SW480 (cell line): ENCODE measurements at regions not wholly inside any gene's neighbourhood (a gene's known extent, or its start where the extent isn't known, plus 50 kb on each side); places are given as distances from the start of the nearest gene placed in this dataset.
"Not testable (repeated sequence)": the region's sequence is repeated elsewhere in the genome, so short reads cannot be mapped to it uniquely, and the experiment has no call there.

Experiments used
- DNase-seq: peaks from one replicate; pipeline ENCODE4 v3.0.0-alpha.2; 2016; ENCODE audit warnings: low spot score

GRCh38 chr7:145464287-145464686 is 628.4 kb upstream of the TPK1 start:
- no peak for DNase-seq

DNA sequence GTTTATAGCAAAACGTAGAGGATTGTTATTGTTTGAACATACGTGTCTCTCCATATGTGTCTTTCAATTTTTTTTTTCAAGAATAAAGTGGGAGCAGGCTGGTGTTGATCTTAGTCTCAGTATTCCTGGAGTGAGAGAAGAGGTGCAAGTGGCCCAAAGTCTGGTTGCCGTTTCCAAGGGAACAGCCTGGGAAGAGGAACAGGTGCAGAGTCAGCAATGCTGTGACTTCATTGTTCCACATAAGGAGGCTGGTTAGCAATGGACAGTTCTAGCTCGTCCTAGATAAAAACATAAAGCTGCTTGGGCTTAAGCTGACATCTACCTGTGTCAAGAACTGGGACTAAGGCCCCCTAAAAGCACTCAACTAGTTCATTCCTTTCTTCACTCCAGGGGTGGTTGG is 626.6 kb upstream of the TPK1 start:
- no peak for DNase-seq

- no peak for DNase-seq
Measured at GRCh38 chr7:145434811-145435210, 599.0 kb upstream of the TPK1 start.

DNA sequence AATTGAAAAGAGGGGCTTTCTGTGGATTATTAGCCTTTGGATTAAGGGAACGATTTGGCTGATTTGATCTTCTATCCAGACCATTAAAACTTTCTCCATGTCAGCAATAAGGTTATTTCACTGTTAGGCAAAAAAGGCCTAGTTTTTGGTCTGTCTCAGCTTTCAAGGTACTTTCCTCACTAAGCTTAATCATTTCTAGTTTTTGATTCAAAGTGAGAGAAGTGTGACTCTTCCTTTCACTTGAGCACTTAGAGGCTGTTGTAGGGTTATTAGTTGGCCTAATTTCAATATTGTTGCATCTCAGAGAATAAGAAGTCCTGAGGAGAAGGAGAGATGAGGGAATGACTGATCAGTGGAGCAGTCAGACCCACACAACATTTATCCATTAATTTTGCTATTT is 596.0 kb upstream of the TPK1 start:
- DNase-seq, result no peak

DNA sequence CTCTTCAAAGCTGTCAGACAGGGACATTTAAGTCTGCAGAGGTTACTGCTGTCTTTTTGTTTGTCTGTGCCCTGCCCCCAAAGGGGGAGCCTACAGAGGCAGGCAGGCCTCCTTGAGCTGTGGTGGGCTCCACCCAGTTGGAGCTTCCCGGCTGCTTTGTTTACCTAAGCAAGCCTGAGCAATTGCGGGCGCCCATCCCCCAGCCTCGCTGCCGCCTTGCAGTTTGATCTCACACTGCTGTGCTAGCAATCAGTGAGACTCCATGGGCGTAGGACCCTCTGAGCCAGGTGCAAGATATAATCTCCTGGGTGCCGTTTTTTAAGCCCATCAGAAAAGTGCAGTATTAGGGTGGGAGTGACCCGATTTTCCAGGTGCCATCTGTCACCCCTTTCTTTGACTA is 582.6 kb upstream of the TPK1 start:
- DNase-seq, result not testable (repeated sequence)

GRCh38 chr7:145411066-145411465 is 575.2 kb upstream of the TPK1 start:
- DNase-seq, result no peak

- DNase-seq, result no peak
Measured at GRCh38 chr7:145398758-145399157, 562.9 kb upstream of the TPK1 start.

DNA sequence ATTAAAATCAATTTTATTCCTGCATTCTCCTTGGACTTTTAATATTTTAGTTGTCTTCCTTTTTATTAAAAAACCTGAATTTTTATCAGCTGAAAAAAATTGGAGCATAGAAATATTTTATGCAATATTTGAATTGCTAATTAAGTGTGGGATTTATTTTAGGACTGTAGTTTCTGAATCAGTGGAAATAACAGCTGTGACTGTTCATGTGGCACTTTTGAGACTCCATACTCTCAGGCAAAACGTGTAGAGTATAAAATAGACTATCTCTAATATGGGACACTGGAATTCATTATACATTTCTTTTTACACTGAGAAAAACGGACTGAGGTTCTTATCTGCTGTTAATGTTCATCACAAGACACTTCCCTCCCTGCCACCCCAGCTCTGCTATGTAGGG is 558.3 kb upstream of the TPK1 start:
- DNase-seq, result no peak

DNA sequence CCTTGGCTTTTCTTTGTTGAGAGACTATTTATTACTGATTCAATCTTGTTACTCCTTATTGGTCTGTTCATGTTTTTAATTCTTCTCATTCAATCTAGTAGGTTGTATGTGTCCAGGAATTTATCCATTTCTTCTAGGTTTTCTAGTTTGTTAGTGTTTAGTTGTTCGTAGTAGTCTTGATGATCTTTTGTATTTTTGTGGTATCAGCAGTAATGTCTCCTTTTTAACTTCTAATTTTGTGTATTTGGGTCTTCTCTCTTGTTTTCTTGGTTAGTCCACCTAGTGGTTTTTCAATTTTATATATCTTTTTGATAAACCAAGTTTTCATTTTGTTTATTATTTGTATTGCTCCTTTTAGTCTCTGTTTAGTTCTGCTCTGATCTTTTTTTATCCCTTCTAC is 546.9 kb upstream of the TPK1 start:
- DNase-seq, result no peak

- DNase-seq, result no peak
Measured at GRCh38 chr7:145378197-145378596, 542.3 kb upstream of the TPK1 start.

DNA sequence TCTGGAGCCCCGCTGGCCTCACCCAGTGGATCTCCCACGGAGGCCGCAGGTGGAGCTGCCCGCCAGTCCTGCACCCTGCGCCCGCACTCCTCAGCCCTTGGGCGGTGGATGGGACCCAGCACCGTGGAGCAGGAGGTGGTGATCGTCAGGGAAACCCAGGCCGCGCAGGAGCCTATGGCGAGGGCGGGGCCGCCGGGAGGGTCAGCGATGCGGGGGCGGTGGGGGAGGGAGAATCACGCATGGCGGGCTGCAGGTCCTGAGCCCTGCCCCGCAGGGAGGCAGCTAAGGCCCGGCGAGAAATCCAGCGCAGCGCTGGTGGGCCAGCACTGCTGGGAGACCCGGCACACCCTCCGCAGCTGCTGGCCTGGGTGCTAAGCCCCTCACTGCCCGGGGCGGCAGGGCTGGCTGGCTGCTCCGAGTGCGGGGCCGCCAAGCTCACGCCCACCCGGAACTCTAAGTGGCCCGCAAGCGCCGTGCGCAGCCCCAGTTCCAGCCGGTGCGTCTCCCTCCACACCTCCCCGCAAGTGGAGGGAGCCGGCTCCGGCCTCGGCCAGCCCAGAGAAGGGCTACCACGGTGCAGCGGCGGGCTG is 524.8 kb upstream of the TPK1 start:
- no peak for DNase-seq

DNA sequence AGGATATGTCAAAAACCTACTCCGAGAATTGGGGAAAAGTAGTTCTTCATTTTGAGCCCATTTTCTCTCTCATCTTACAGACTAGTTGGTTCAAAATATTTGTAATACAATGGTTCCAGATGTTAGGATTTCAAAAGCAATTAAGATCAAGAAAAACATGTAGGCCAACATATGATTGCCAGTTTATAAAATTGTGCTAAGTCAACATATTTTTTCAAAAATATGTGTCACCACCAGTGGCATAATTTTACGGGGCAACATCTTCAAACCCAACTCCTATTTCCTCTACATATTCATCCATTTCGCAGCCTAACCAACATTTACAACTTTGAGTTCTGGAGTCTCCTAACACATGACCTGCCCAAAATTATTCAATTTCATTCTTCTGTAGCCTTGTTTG is 514.5 kb upstream of the TPK1 start:
- no peak for DNase-seq

DNA sequence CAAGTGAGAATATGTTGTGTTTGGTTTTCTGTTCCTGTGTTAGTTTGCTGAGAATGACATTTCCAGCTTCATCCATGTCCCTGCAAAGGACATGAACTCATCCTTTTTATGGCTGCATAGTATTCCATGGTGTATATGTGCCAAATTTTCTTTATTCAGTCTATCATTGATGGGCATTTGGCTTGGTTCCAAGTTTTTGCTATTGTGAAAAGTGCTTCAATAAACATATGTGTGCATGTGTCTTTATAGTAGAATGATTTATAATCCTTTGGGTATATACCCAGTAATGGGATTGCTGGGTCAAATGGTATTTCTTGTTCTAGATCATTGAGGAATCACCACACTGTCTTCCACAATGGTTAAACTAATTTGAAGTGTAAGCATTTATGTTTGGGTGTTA is 513.6 kb upstream of the TPK1 start:
- not testable (repeated sequence) for DNase-seq

GRCh38 chr7:145347271-145347670 is 511.4 kb upstream of the TPK1 start:
- DNase-seq, result no peak

- DNase-seq, result no peak
Measured at GRCh38 chr7:145339319-145339718, 503.5 kb upstream of the TPK1 start.

- no peak for DNase-seq
Measured at GRCh38 chr7:145331522-145331921, 495.7 kb upstream of the TPK1 start.

DNA sequence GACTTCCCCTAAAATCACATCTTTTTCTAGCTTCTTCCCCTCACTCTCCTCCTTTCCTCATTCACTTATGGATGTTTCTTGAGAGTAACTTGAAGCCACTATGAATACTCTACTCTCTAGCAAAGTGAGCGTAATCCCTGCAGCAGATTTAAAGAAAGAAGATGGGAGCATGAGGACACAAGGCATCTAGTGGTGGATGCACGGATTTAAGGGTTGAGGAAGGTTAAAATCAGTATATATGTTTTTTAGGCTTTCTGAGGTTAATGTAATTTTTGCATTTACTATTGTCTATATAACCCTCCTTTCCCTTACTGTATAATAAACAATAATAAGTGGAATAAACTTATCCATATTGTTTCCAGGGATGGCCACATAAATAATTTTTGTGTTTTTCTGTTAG is 495.2 kb upstream of the TPK1 start:
- no peak for DNase-seq

DNA sequence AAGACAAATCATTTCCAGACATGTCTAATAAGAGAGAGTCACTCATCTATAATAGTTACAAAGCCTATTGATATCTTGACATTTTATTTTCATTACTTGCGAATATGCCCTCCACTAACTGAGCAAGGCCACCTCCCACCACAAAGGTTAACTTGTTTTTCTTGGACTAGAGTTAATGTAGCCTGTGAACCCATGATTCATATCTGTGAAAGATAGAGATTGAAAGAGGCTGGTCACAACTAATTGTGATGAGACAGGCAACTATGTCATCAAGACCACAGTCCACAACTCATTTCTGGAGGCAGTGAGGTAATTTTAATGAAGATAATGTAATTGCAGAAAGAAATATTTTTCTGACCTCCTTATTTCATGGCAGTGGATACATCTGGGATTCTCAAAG is 491.8 kb upstream of the TPK1 start:
- no peak for DNase-seq

GRCh38 chr7:145324081-145324480 is 488.2 kb upstream of the TPK1 start:
- no peak for DNase-seq

DNA sequence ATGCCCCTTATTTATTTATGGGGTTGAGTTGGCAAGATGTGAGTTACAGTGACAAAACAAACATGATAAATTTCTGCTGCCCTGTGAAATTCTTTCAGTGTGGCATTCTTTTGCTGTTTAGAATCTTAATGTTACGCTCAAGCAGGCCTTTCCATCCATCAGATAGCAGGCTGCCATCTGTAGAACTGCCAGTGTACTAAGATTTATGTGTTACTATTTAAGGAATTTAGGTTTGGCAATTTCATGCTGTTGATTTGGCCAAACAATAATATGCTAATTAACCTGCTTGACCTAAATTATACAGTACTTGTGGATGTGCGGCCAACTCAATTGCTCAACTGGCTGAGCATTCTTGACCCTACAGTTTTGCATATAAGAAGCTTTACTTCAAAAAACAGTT is 477.7 kb upstream of the TPK1 start:
- no peak for DNase-seq

GRCh38 chr7:145293754-145294153 is 457.9 kb upstream of the TPK1 start:
- no peak for DNase-seq

GRCh38 chr7:145293228-145293701 is 457.4 kb upstream of the TPK1 start:
- no peak for DNase-seq

DNA sequence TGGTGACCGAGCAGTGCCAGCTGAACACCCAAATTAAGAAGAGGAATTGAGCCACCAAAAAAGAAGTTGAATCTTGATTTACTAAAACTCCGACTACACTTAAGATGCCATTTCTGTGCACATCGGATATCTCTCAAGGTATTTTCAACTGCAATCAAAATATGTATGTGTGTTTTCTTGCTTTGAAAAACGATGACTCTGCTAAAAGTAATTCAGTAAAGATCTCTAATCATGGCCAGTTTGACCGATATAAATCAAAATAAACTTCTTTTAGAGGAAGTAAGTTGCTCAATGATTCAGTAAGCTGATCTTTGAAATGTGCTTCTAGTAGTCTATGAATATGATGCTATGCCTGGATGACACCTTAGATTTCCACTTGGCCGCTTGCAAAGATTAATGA is 453.5 kb upstream of the TPK1 start:
- no peak for DNase-seq

DNA sequence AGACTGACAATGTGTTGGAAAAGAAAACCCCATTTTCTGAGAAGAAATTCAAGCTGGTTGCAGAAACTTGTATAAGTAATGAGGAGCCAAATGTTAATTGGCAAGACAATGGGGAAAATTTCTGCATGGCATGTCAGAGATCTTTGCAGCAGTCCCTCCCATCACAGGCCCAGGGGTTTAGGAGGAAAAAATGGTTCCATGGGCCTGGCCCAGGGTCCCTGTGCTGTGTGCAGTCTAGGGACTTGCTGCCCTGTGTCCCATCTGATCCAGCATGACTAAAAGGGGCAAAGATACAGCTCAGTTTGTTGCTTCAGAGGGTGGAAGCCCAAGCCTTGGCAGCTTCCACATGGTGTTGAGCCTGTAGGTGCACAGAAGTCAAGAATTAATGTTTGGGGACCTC is 440.3 kb upstream of the TPK1 start:
- DNase-seq, result no peak
